B cell (primary cell): ENCODE measurements at regions not wholly inside any gene's neighbourhood (a gene's known extent, or its start where the extent isn't known, plus 50 kb on each side); places are given as distances from the start of the nearest gene placed in this dataset.

Experiments used
- ATAC-seq: fragments of 200-7000 bp; cut with Tn5 transposase; one replicate; pipeline ENCODE4 v1.10.0; 2021; ENCODE audit warnings: low read depth, mild to moderate bottlenecking, moderate number of reproducible peaks, moderate library complexity
- CTCF ChIA-PET: fragments of 350-600 bp; sonication (Branson Sonifier 250); formaldehyde crosslinking; loops from one replicate; lab custom pipeline; 2021; ENCODE audit warnings: antibody characterized with exemption, inconsistent platforms; lab: Charles Lee
- POLR2A ChIA-PET: fragments of 350-600 bp; sonication (Branson Sonifier 250); formaldehyde crosslinking; loops from one replicate; lab custom pipeline; 2021; ENCODE audit warnings: antibody characterized with exemption; lab: Charles Lee
- DNase-seq: peaks from one replicate; pipeline ENCODE4 v3.0.0; 2013
- H2AFZ ChIP-seq: 2 replicates; pipeline ENCODE4 v1.6.1; 2012; ENCODE audit warnings: mild to moderate bottlenecking, low read depth, low read length; ENCODE audit not compliant: insufficient read depth, poor library complexity, severe bottlenecking
- H3K27ac ChIP-seq, 2 donors: 1 replicate in 1 of 2; 2 replicates in 1 of 2; pipeline ENCODE4 v1.5.1; 2012 to 2013; ENCODE audit warnings: low read length in 2 of 2, mild to moderate bottlenecking in 2 of 2, moderate library complexity in 1 of 2
- H3K27me3 ChIP-seq, 4 experiments: fragments of 200-600 bp in 1 of 4; sonication (generic) in 1 of 4; replicated peaks in 1 of 4; 1 replicate in 2 of 4; 2 replicates in 2 of 4; pipeline versions ENCODE4 v1.6.1 to v1.7.0; 2013 to 2016; ENCODE audit warnings: low read length in 3 of 4, mild to moderate bottlenecking in 2 of 4, mixed read lengths in 1 of 4, moderate library complexity in 1 of 4; ENCODE audit not compliant: insufficient read depth in 4 of 4, control insufficient read depth in 3 of 4; ENCODE audit errors: control extremely low read depth in 1 of 4
- H3K36me3 ChIP-seq, 2 experiments: replicated peaks in 1 of 2; 1 replicate in 1 of 2; 2 replicates in 1 of 2; pipeline versions ENCODE4 v1.6.1 to v1.7.1; 2013; ENCODE audit warnings: low read length in 1 of 2; ENCODE audit not compliant: insufficient read depth in 2 of 2, control insufficient read depth in 1 of 2; ENCODE audit errors: control extremely low read depth in 1 of 2, extremely low read depth in 1 of 2
- H3K4me1 ChIP-seq, 2 donors: fragments of 200-600 bp in 1 of 2; sonication (generic) in 1 of 2; 1 replicate in 1 of 2; 2 replicates in 1 of 2; pipeline versions ENCODE4 v1.5.1 to v1.6.1; 2013 to 2017; ENCODE audit warnings: low read length in 2 of 2; ENCODE audit not compliant: control insufficient read depth in 2 of 2, insufficient read depth in 2 of 2
- H3K4me2 ChIP-seq: replicated peaks from 2 replicates; pipeline ENCODE3; 2012; ENCODE audit warnings: mild to moderate bottlenecking, low read depth, low read length; ENCODE audit not compliant: poor library complexity, severe bottlenecking
- H3K4me3 ChIP-seq, 5 experiments: fragments of 200-600 bp in 1 of 5; sonication (generic) in 1 of 5; 1 replicate in 3 of 5; 2 replicates in 2 of 5; pipeline versions ENCODE4 v1.5.1 to v1.7.0; 2011 to 2016; ENCODE audit warnings: low read length in 4 of 5, mild to moderate bottlenecking in 4 of 5, low read depth in 2 of 5, control low read depth in 1 of 5, moderate library complexity in 1 of 5; ENCODE audit not compliant: insufficient read depth in 1 of 5; ENCODE audit errors: control extremely low read depth in 1 of 5, extremely low read depth in 1 of 5
- H3K79me2 ChIP-seq: fragments of 200-600 bp; sonication (generic); one replicate; pipeline ENCODE4 v1.6.0; 2016; ENCODE audit warnings: low read length; ENCODE audit not compliant: control insufficient read depth, insufficient read depth
- H3K9ac ChIP-seq: fragments of 200-600 bp; sonication (generic); 2 replicates; pipeline ENCODE4 v1.6.1; 2017; ENCODE audit warnings: mild to moderate bottlenecking, low read length, moderate library complexity
- H3K9me3 ChIP-seq, 3 donors: one replicate each; pipeline versions ENCODE4 v1.6.1 to v1.7.1; 2013; ENCODE audit warnings: low read length in 2 of 3; ENCODE audit not compliant: control insufficient read depth in 2 of 3, insufficient read depth in 1 of 3; ENCODE audit errors: control extremely low read depth in 1 of 3
- H4K20me1 ChIP-seq: 2 replicates; pipeline ENCODE4 v1.6.0; 2012; ENCODE audit warnings: mild to moderate bottlenecking, low read length; ENCODE audit not compliant: insufficient read depth, control insufficient read depth, poor library complexity, severe bottlenecking
- H3K27ac Mint-ChIP-seq: one replicate; pipeline ENCODE4 v1.8.0; 2021; ENCODE audit warnings: mixed read lengths
- H3K27me3 Mint-ChIP-seq: one replicate; pipeline ENCODE4 v1.8.0; 2021; ENCODE audit warnings: mixed read lengths
- H3K4me1 Mint-ChIP-seq: one replicate; pipeline ENCODE4 v1.8.0; 2021; ENCODE audit warnings: mixed read lengths
- H3K4me3 Mint-ChIP-seq: one replicate; pipeline ENCODE4 v1.8.0; 2021; ENCODE audit warnings: mixed read lengths
- H3K9me3 Mint-ChIP-seq: one replicate; pipeline ENCODE4 v1.8.0; 2022; ENCODE audit warnings: mixed read lengths; ENCODE audit not compliant: insufficient read depth
- EZH2 ChIP-seq: IDR thresholded peaks from 2 replicates; pipeline ENCODE4 v1.6.1; 2012; ENCODE audit warnings: borderline replicate concordance, low read depth, mild to moderate bottlenecking, moderate library complexity, low read length; ENCODE audit not compliant: insufficient read depth, poor library complexity, severe bottlenecking
- WGBS: methylation state at CpG from one replicate; pipeline ENCODE4 v1.1.5; 2013; ENCODE audit warnings: missing lambda C conversion rate; ENCODE audit not compliant: insufficient coverage; 5-methylcytosine and 5-hydroxymethylcytosine counted together
- intact Hi-C: fragments of 100-400 bp; cut with micrococcal nuclease; formaldehyde crosslinking; loops from one replicate; pipeline ENCODE4 v1.10.0; 2022
- TF ChIP-seq, protein P1 (sequence below): fragments of 200-600 bp; IDR thresholded peaks from one replicate; pipeline ENCODE4 v1.8.0; 2022; ENCODE audit warnings: antibody characterized with exemption, mild to moderate bottlenecking

DNA sequence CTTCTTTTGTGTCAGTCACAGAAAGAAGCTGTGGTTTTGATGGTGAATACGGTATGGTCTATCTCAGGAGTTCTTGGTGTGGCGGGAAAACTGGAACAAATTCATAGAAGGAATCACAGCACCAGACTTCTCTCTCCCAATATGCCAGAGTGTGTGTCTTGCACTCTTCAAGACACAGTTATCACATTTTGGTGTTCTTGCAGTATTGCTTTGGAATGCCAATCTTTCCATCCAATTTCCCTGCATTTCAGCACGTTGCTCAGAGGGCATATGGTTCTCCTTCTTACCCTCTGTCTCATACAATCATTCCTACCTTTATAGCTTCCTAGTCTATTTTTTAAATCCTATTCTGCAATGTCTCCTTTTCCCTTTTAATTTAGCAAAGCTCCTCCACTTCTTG is 216.3 kb downstream of the TMEM182 start:
- ChIA-PET CTCF (no interaction called here), POLR2A (no interaction called here)
- Histone ChIP-seq H2AFZ (no peak overlapping the region), H3K27me3 (no peaks in the 10 kb centered on the region), H3K27ac (no peak overlapping the region), H3K79me2 (no peaks in the 10 kb centered on the region), H3K9ac (no peak overlapping the region), H3K4me2 (no peak overlapping the region), H3K36me3 (no peaks in the 10 kb centered on the region), H3K9me3 (no peaks in the 10 kb centered on the region), H3K4me3 (no peak overlapping the region), H3K4me1 (no peaks in the 10 kb centered on the region), H4K20me1 (no peaks in the 10 kb centered on the region)
- no peak for TF ChIP-seq EZH2
- TF ChIP-seq, protein P1, sequence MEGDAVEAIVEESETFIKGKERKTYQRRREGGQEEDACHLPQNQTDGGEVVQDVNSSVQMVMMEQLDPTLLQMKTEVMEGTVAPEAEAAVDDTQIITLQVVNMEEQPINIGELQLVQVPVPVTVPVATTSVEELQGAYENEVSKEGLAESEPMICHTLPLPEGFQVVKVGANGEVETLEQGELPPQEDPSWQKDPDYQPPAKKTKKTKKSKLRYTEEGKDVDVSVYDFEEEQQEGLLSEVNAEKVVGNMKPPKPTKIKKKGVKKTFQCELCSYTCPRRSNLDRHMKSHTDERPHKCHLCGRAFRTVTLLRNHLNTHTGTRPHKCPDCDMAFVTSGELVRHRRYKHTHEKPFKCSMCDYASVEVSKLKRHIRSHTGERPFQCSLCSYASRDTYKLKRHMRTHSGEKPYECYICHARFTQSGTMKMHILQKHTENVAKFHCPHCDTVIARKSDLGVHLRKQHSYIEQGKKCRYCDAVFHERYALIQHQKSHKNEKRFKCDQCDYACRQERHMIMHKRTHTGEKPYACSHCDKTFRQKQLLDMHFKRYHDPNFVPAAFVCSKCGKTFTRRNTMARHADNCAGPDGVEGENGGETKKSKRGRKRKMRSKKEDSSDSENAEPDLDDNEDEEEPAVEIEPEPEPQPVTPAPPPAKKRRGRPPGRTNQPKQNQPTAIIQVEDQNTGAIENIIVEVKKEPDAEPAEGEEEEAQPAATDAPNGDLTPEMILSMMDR, result no peak
- no peak for ATAC-seq
- no peak overlapping the region for H3K4me3 Mint-ChIP-seq
- no peaks in the 10 kb centered on the region for H3K4me1 Mint-ChIP-seq
- intact Hi-C loops, result no loop called here
- no peak for DNase-seq
- H3K27me3 Mint-ChIP-seq, result no peaks in the 10 kb centered on the region
- H3K9me3 Mint-ChIP-seq, result no peaks in the 10 kb centered on the region
- 60% methylated on average over 1 of the region's 3 CpGs for WGBS
- no peak overlapping the region for H3K27ac Mint-ChIP-seq

DNA sequence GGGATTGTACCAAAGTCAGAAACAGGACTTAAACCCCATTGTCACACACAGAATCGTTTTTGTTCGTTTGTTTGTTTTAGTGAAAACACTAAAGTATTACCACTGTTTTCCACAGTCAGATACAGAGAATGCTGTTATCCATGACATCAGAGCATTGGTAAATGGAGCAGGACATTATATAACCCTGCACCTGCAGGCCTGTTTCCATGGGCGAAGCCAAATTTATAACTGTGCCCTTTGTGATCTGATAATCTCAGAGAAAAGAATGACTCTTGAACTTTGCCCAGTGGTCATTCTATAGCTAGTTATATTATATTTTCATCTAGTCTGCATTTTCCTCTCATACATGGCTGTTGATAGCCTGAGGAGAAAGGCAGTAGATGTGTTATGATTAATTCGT is 217.6 kb downstream of the TMEM182 start:
- Histone ChIP-seq H3K4me2 (no peak overlapping the region), H4K20me1 (no peaks in the 10 kb centered on the region), H3K27me3 (no peaks in the 10 kb centered on the region), H2AFZ (no peak overlapping the region), H3K27ac (no peak overlapping the region), H3K9ac (no peak overlapping the region), H3K4me1 (no peaks in the 10 kb centered on the region), H3K79me2 (no peaks in the 10 kb centered on the region), H3K4me3 (no peak overlapping the region), H3K9me3 (no peaks in the 10 kb centered on the region), H3K36me3 (no peaks in the 10 kb centered on the region)
- intact Hi-C loops, result no loop called here
- DNase-seq (no peak), ATAC-seq (no peak)
- TF ChIP-seq, protein P1, result no peak
- no peak for TF ChIP-seq EZH2
- ChIA-PET POLR2A (no interaction called here), CTCF (no interaction called here)
- no peak overlapping the region for H3K4me3 Mint-ChIP-seq
- H3K27ac Mint-ChIP-seq, result no peak overlapping the region
- H3K4me1 Mint-ChIP-seq, result no peaks in the 10 kb centered on the region
- no peaks in the 10 kb centered on the region for H3K9me3 Mint-ChIP-seq
- no peaks in the 10 kb centered on the region for H3K27me3 Mint-ChIP-seq
- no CpG with 5 or more reads among the region's 4 CpGs for WGBS
